ENCODE measurements at regions not wholly inside any gene's neighbourhood (a gene's known extent, or its start where the extent isn't known, plus 50 kb on each side); places are given as distances from the start of the nearest gene placed in this dataset.
A peak's percentile ranks its signal among the peaks of the same experiment; 100 is the strongest.

- DNase-seq (ENCODE audit: low read depth in 4 of 4, low spot score in 2 of 4) = no peak
Observed at GRCh38 chr4:181293014-181293413, 950.2 kb upstream of the TENM3 start.

- no peak for DNase-seq (ENCODE audit: low read depth in 4 of 4, low spot score in 2 of 4)
Observed at GRCh38 chr4:181293541-181293940, 949.7 kb upstream of the TENM3 start.

GRCh38 chr4:181294421-181294820, 948.8 kb upstream of the TENM3 start:
- no peak for DNase-seq (ENCODE audit: low read depth in 4 of 4, low spot score in 2 of 4)

DNA sequence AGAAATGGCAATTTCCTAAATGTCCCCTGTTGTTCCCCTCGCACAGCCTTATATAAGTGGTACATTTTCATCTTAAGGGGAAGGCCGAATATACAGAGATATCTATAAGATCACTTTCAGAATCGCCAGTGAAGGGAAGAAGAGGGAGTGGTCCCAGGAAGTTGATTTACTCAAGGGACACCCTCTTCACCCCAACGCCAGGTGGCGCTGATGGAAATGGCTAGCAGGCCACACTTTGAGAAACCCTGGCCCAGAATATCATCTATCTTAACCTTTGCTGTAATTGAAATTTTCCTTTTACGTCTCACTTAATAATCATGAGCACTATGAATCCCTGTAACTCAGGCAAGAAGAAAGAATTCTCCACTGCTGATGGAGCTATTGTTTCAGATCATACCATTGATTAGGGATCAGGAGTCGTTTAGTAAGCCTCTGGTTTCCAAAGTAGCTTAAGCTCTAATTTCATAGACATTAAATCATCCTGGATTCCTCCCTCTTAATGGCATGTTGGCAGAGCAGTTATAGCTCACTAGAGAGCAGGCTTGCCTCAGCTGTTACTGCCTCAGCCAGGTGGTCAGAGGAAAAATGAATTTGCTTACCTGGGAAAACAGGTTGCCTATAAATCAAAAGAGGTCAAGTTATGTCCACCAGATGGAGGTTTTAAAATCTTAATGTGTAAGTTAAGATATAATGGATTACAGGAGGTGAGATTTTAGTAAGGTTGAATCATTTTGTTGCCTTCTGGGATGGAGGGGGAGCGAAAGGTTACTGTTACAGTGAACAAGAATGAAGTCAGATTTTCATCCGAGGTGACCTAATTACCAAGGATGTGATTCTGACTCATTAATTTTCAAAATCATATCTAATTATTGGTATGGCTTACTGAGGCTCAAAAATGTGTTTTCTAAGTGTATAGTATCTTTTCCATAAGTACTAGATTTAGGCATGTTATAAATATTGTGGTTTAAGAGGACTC, 941.2 kb upstream of the TENM3 start:
- DNase-seq (ENCODE audit: low read depth in 4 of 4, low spot score in 2 of 4) = no peak

GRCh38 chr4:181307824-181308223, 935.4 kb upstream of the TENM3 start:
- no peak for DNase-seq (ENCODE audit: low read depth in 4 of 4, low spot score in 2 of 4)

GRCh38 chr4:181308476-181309312, 934.5 kb upstream of the TENM3 start:
- DNase-seq (ENCODE audit: low read depth in 4 of 4, low spot score in 2 of 4) = no peak

DNA sequence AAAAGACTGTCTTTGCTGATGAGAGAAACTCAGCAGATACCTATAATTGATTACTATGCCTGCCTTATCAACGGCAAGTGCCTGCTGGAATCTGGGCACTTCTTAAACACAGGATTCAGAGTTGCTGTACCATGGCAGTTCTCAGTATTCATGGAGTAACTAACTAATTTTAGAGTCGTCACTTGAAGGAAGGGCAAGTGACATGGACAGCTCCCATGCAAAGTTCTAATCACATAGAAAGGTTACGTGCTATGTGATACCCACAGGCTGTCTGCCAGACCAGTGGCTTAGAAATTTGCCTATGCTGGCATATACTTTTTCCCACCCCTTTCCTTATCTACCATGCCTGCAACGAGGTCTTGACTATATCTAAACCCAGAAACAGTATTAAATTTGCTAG, 931.1 kb upstream of the TENM3 start:
- DNase-seq (ENCODE audit: low read depth in 4 of 4, low spot score in 2 of 4) = no peak

DNA sequence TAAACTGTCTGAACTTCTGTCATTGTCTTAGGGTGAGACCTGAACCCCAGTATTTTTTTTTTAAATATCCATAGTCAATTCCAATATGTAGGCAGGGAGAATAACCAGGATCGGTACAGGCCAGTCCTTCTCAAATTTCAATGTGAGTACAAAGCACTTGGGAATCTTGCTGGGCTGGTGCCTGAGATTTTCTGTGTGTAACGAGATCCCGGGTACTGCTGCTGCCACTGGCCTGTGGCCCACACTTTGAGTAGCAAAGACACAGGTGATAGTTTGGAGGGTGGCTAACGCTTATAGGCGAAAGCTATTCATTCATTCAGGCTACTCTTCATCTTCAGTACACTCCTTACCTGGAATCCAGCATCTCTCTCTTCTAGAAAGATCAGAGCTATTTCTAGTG, 923.6 kb upstream of the TENM3 start:
- DNase-seq (ENCODE audit: low read depth in 4 of 4, low spot score in 2 of 4) = no peak

DNA sequence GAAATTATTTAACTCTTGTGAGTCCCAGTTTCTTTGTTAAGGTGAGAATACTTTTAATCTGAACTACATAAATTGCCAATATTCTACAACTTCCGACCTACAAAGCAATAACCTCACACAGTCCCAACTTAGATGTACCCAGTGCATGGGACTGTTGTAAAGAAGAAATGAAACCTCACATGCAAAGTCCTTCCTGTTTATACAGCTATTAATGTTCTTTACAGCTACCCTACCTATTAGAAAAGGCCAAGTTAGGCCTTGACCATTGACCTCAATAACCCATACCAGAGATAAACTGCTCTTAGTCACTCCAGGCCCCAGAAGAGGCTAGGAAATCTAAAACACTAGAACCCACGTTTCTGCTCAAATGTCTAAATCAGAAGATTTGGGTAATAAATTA, 920.1 kb upstream of the TENM3 start:
- no peak for DNase-seq (ENCODE audit: low read depth in 4 of 4, low spot score in 2 of 4)

DNA sequence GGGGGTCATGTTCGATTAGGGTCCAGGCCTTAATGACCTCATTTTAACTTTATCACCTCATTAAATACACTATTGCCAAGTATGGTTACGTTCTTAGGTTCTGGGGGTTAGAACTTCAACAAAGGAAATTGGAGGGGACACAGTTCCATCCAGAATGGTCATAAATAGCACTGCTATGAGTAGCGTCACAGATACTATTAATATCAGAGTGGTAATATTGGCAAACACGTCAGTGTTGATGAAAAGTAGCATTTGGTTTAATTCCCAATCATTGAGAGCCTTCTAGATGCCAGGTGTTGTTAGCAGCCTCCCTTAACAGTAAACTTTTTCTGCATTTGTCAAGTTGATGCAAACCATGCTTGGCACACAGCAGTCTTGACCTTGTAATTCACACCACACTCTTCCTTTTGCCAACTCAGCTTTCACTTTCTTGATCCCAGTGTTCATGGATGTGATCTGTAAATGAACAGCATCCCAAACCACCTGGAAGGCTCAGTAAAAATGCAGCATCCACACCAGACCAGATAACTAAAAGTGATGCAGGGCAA, 912.5 kb upstream of the TENM3 start:
- no peak for DNase-seq (ENCODE audit: low read depth in 4 of 4, low spot score in 2 of 4)

DNA sequence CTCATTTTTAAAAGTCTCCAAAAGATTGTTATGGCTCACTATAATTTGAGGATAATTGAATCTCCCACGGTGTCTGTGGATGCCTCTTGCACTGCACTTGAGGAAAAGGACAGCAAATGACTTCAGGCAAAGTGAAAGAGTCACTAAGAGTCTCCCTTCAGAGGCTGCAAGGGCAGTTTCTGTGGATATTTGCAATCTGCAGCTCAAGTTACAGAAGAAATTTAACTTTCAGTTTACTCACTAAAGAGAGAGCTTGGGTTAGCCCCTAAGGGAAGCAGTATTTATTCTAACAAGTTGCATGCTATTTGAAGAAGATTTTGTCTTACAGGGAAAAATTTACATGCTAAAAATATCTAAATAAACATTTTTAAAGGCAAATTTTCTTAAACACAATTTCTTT, 912.0 kb upstream of the TENM3 start:
- DNase-seq (ENCODE audit: low read depth in 4 of 4, low spot score in 2 of 4) = no peak

GRCh38 chr4:181345931-181346330, 897.3 kb upstream of the TENM3 start:
- no peak for DNase-seq (ENCODE audit: low read depth in 4 of 4, low spot score in 2 of 4)

DNA sequence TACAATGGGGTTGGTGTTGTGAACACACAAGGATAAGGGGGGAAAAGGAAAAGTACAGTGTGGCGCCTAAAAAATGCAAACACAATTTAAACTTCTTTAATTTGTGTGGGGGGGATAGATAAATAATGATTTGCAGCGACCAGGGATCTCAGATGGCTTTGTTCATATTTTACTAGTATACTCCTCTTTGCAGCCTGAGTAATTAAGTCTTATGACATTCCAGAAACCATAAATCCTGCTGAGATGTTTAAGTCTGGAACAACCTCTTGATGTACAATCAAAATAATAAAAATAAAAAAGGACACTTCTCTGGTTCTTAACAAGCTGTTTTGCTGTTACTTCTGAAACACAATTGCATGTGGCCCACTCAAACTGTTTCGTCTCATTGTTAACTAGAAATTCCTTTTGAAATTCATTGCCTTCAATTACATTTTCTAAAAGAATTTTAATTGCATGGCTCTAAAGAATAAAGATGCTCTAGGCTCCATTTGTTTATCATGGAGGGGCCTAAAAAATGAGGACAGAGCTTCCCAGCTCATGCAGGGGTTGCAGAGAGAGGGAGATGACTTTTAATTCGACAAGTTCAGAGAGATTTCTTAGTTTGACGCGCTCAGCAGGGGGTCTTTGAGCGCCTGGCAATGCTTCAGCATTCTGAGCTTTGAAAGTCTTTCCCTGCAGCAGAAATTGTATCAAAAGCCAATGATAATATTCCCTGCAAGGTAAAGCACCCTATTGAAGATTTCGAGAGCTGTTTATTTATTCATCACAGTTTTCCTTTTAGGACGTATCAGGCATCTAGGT, 892.4 kb upstream of the TENM3 start:
- no peak for DNase-seq (ENCODE audit: low read depth in 4 of 4, low spot score in 2 of 4)

GRCh38 chr4:181364504-181364903, 878.7 kb upstream of the TENM3 start:
- no peak for DNase-seq (ENCODE audit: low read depth in 4 of 4, low spot score in 2 of 4)

GRCh38 chr4:181365671-181366070, 877.5 kb upstream of the TENM3 start:
- DNase-seq (ENCODE audit: low read depth in 4 of 4, low spot score in 2 of 4) = no peak

DNA sequence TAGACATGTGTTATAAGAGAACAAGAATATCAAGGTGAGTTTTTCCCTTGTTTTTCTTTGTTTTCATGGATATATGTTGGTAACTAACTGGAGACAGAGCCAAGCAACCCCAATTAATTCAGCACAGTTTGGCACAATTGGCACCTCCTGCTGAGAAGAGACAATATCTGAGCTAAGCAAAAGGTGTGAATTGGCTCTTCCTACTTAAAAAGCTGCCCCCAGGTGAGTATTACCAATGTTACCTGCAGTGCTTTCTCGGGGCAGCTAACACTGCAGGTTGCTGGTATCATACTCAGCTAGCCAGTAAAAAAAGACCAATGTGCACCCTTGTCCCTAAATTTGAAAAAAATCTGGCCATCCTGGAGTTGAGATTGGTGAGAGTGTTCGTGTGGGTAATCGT, 871.2 kb upstream of the TENM3 start:
- no peak for DNase-seq (ENCODE audit: low read depth in 4 of 4, low spot score in 2 of 4)

DNA sequence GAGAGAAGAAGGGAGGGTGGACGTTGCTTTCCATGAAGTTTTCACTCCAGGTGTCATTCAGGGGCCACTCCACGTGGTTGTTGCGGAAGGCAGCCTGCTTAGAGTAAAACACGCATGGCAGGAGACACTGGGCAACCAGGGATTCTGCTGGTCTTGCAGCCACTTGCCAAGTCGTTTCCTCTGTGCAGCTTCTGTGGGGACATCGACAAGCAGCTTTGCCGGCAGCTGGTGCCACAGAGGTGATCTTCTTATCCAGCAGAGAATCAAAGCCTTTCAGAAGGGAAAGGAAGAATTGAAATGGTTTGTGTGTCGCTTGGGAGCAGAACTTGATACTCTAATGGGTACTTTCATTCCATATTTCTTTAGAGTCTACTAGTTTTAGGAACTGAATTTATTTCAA, 867.1 kb upstream of the TENM3 start:
- no peak for DNase-seq (ENCODE audit: low read depth in 4 of 4, low spot score in 2 of 4)

GRCh38 chr4:181388061-181388460, 855.1 kb upstream of the TENM3 start:
- no peak for DNase-seq (ENCODE audit: low read depth in 4 of 4, low spot score in 2 of 4)

DNA sequence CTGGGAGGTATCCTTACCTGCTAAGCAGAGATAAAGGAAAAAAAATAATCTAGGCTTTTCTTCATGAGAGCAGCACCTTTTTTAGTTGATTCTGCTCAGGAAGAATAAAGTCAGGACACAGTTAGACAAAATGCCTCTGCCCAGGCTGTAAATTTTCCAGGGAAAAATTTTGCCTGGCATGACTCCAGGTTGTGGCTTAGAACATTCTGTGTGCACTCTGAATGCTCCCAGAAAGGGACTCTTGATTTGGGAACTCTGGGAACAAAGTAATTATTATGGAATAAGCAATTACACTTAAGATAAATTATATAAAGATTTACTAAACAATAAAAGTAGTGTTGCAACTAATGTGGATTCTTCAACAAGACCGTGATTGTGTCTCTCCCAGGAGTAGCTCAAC, 826.2 kb upstream of the TENM3 start:
- DNase-seq (ENCODE audit: low read depth in 4 of 4, low spot score in 2 of 4) = no peak

GRCh38 chr4:181418496-181418895, 824.7 kb upstream of the TENM3 start:
- DNase-seq (ENCODE audit: low read depth in 4 of 4, low spot score in 2 of 4) = peak in 1 of 4 donors; percentile 15

- DNase-seq (ENCODE audit: low read depth in 4 of 4, low spot score in 2 of 4) = no peak
Observed at GRCh38 chr4:181420950-181421349, 822.3 kb upstream of the TENM3 start.
